ENCODE measurements at regions not wholly inside any gene's neighbourhood (a gene's known extent, or its start where the extent isn't known, plus 50 kb on each side); places are given as distances from the start of the nearest gene placed in this dataset.
"Not testable (repeated sequence)": the region's sequence is repeated elsewhere in the genome, so short reads cannot be mapped to it uniquely, and the experiment has no call there.

DNA sequence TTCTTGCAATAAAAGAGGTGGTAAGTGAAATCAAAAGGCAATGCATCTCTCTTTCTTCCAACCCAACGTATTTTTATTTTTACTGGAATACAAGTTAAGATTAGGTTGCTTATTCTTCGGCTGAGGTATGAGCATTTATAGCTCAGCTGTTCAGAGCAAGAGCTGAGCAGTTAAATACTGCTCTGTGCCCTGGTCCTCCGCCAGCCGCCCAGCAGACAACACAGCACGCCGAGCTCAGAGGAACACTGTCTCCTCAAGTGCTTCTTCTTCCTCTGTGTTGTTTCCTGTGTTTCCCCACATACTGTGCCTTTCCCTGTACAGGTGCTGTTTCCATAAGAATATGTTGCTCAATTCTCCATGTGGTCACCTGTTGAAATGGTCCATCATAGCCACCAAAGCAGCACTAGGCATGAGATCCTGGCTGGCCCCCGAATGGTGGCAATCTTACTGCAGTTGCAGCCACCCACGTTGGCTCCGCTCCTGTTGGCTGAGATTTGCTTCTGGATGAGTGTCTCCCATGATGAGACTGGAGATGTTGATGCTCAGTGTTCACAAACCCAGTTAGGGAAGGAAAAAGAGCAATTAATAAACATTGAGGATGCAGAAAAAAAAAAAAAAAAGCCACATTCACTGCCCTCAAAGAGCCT is 515.3 kb downstream of the GRIN2A start:
- Histone ChIP-seq H3K27ac (ENCODE audit: low read length) (no peak overlapping the region), H3K4me3 (ENCODE audit: low read depth in 2 of 2, low read length in 2 of 2) (no peak overlapping the region), H3K9me3 (ENCODE audit: control insufficient read depth, insufficient read depth, low read depth, low read length) (no peaks in the 10 kb centered on the region), H3K36me3 (ENCODE audit: control insufficient read depth, insufficient read depth, low read length) (no peaks in the 10 kb centered on the region), H3K4me1 (ENCODE audit: control insufficient read depth, insufficient read depth, low read length) (no peaks in the 10 kb centered on the region), H3K27me3 (ENCODE audit: control insufficient read depth, insufficient read depth, low read length) (no peaks in the 10 kb centered on the region)
- POLR2A ChIA-PET, result no interaction called here
- intact Hi-C loops (cut with micrococcal nuclease; ENCODE audit: unreplicated experiment), result loop anchor here (10.0 kb wide), 1 partner anchor 58 kb away; no protein-coding TSS in a partner anchor
- BruUV-seq (replicated peaks), result no TSS peak
- ATAC-seq (no peak), DNase-seq (ENCODE audit: low read depth, low spot score) (no peak)
- TF ChIP-seq TCF7L2 (IDR thresholded peaks at IDR 0.05; ENCODE audit: low read depth, low read length) (no peak), POLR2AphosphoS5 (IDR thresholded peaks at IDR 0.05; ENCODE audit: low read depth, low read length) (no peak), REST (IDR thresholded peaks at IDR 0.05; ENCODE audit: insufficient read depth in 1 of 2, low read depth in 2 of 2, low read length in 1 of 2) (no peak), SIN3A (IDR thresholded peaks at IDR 0.05; ENCODE audit: borderline replicate concordance, insufficient read depth, low read depth, low read length) (no peak)
- TF ChIP-seq, protein P1, sequence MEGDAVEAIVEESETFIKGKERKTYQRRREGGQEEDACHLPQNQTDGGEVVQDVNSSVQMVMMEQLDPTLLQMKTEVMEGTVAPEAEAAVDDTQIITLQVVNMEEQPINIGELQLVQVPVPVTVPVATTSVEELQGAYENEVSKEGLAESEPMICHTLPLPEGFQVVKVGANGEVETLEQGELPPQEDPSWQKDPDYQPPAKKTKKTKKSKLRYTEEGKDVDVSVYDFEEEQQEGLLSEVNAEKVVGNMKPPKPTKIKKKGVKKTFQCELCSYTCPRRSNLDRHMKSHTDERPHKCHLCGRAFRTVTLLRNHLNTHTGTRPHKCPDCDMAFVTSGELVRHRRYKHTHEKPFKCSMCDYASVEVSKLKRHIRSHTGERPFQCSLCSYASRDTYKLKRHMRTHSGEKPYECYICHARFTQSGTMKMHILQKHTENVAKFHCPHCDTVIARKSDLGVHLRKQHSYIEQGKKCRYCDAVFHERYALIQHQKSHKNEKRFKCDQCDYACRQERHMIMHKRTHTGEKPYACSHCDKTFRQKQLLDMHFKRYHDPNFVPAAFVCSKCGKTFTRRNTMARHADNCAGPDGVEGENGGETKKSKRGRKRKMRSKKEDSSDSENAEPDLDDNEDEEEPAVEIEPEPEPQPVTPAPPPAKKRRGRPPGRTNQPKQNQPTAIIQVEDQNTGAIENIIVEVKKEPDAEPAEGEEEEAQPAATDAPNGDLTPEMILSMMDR (IDR thresholded peaks at IDR 0.05), result no peak
- in situ Hi-C loops (cut with HindIII; ENCODE audit: low pct_unique_long_range_greater_than_20kb, low sequenced_read_pairs), result no loop called here
- CTCF ChIA-PET, result no interaction called here

- in situ Hi-C loops (cut with HindIII; ENCODE audit: low pct_unique_long_range_greater_than_20kb, low sequenced_read_pairs) (no loop called here), intact Hi-C loops (cut with micrococcal nuclease; ENCODE audit: unreplicated experiment) (no loop called here)
- Histone ChIP-seq H3K36me3 (ENCODE audit: control insufficient read depth, insufficient read depth, low read length) (no peaks in the 10 kb centered on the region), H3K4me1 (ENCODE audit: control insufficient read depth, insufficient read depth, low read length) (no peaks in the 10 kb centered on the region), H3K27ac (ENCODE audit: low read length) (no peak overlapping the region), H3K4me3 (ENCODE audit: low read depth in 2 of 2, low read length in 2 of 2) (no peak overlapping the region), H3K9me3 (ENCODE audit: control insufficient read depth, insufficient read depth, low read depth, low read length) (no peaks in the 10 kb centered on the region), H3K27me3 (ENCODE audit: control insufficient read depth, insufficient read depth, low read length) (no peaks in the 10 kb centered on the region)
- DNase-seq (ENCODE audit: low read depth, low spot score), result no peak
- ATAC-seq, result no peak
- BruUV-seq (replicated peaks), result no TSS peak
- TF ChIP-seq POLR2AphosphoS5 (IDR thresholded peaks at IDR 0.05; ENCODE audit: low read depth, low read length) (no peak), TCF7L2 (IDR thresholded peaks at IDR 0.05; ENCODE audit: low read depth, low read length) (no peak), REST (IDR thresholded peaks at IDR 0.05; ENCODE audit: insufficient read depth in 1 of 2, low read depth in 2 of 2, low read length in 1 of 2) (no peak), SIN3A (IDR thresholded peaks at IDR 0.05; ENCODE audit: borderline replicate concordance, insufficient read depth, low read depth, low read length) (no peak)
- TF ChIP-seq, protein P1 (IDR thresholded peaks at IDR 0.05), result no peak
- CTCF ChIA-PET, result no interaction called here
- POLR2A ChIA-PET, result no interaction called here
These were observed 512.2 kb downstream of the GRIN2A start for GRCh38 chr16:9670033-9670432.

DNA sequence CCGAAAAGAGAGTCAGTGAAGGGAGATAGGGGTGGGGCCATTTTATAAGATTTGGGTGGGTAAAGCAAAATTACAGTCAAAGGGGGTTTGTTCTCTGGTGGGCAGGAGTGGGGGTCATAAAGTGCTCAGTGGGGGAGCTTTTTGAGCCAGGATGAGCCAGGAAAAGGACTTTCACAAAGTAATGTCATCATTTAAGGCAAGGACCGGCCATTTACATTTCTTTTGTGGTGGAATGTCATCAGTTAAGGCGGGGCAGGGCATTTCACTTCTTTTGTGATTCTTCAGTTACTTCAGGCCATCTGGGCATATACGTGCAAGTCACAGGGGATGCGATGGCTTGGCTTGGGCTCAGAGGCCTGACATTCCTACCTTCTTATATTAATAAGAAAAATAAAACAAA is 511.6 kb downstream of the GRIN2A start:
- H3K36me3 ChIP-seq (ENCODE audit: control insufficient read depth, insufficient read depth, low read length); POLR2A ChIA-PET; DNase-seq (ENCODE audit: low read depth, low spot score); H3K27ac ChIP-seq (ENCODE audit: low read length); ATAC-seq; H3K27me3 ChIP-seq (ENCODE audit: control insufficient read depth, insufficient read depth, low read length); H3K4me1 ChIP-seq (ENCODE audit: control insufficient read depth, insufficient read depth, low read length); intact Hi-C loops (cut with micrococcal nuclease; ENCODE audit: unreplicated experiment); in situ Hi-C loops (cut with HindIII; ENCODE audit: low pct_unique_long_range_greater_than_20kb, low sequenced_read_pairs); BruUV-seq (replicated peaks); H3K4me3 ChIP-seq (ENCODE audit: low read depth in 2 of 2, low read length in 2 of 2); H3K9me3 ChIP-seq (ENCODE audit: control insufficient read depth, insufficient read depth, low read depth, low read length); CTCF ChIA-PET: not testable (repeated sequence)
